ENCODE measurements at regions not wholly inside any gene's neighbourhood (a gene's known extent, or its start where the extent isn't known, plus 50 kb on each side); places are given as distances from the start of the nearest gene placed in this dataset.
A peak's percentile ranks its signal among the peaks of the same experiment; 100 is the strongest.

- Histone ChIP-seq H3K27ac (ENCODE audit: low read length) (no peak overlapping the region), H3K9me3 (replicated peaks; ENCODE audit: insufficient read depth, low read length) (no peaks in the 10 kb centered on the region), H3K79me2 (ENCODE audit: low read length) (no peaks in the 10 kb centered on the region), H3K9ac (ENCODE audit: low read length) (no peak overlapping the region), H2AFZ (ENCODE audit: low read length) (no peak overlapping the region), H4K20me1 (ENCODE audit: insufficient read depth, low read length) (no peaks in the 10 kb centered on the region), H3K9me2 (replicated peaks; ENCODE audit: insufficient read depth, low read length) (no peaks in the 10 kb centered on the region), H3K4me3 (ENCODE audit: low read length) (no peak overlapping the region), H3K4me1 (ENCODE audit: low read length) (peaks cover 6% of the 10 kb centered on the region), H3K27me3 (replicated peaks; ENCODE audit: insufficient read depth, low read length) (no peaks in the 10 kb centered on the region), H3F3A (ENCODE audit: insufficient read depth, low read length) (no peaks in the 10 kb centered on the region), H3K36me3 (replicated peaks; ENCODE audit: insufficient read depth, low read length) (no peaks in the 10 kb centered on the region), H3K4me2 (ENCODE audit: low read depth, low read length) (no peak overlapping the region)
- DNase-seq = peak; percentile 69
- no peak for TF ChIP-seq EZH2 (optimal IDR thresholded peaks at IDR 0.05; ENCODE audit: low read depth, low read length)
- no peak for TF ChIP-seq CTCF (IDR thresholded peaks at IDR 0.05; ENCODE audit: low read length)
- TF ChIP-seq EZH2phosphoT487 (IDR thresholded peaks at IDR 0.05; ENCODE audit: low read length) = no peak
These were observed 487.9 kb downstream of the ARHGEF28 start for GRCh38 chr5:74113927-74114326.

- no peak for DNase-seq
- no peaks in the 10 kb centered on the region for H3K9me2 ChIP-seq (replicated peaks; ENCODE audit: insufficient read depth, low read length)
- no peaks in the 10 kb centered on the region for H3K9me3 ChIP-seq (replicated peaks; ENCODE audit: insufficient read depth, low read length)
- no peak overlapping the region for H3K4me3 ChIP-seq (ENCODE audit: low read length)
- no peaks in the 10 kb centered on the region for H3F3A ChIP-seq (ENCODE audit: insufficient read depth, low read length)
- H3K9ac ChIP-seq (ENCODE audit: low read length) = no peak overlapping the region
- TF ChIP-seq CTCF (IDR thresholded peaks at IDR 0.05; ENCODE audit: low read length) (no peak), EZH2phosphoT487 (IDR thresholded peaks at IDR 0.05; ENCODE audit: low read length) (no peak), EZH2 (optimal IDR thresholded peaks at IDR 0.05; ENCODE audit: low read depth, low read length) (no peak)
- no peak overlapping the region for H3K27ac ChIP-seq (ENCODE audit: low read length)
- H4K20me1 ChIP-seq (ENCODE audit: insufficient read depth, low read length) = no peaks in the 10 kb centered on the region
- H3K27me3 ChIP-seq (replicated peaks; ENCODE audit: insufficient read depth, low read length) = no peaks in the 10 kb centered on the region
- H3K4me2 ChIP-seq (ENCODE audit: low read depth, low read length) = no peak overlapping the region
- H2AFZ ChIP-seq (ENCODE audit: low read length) = no peak overlapping the region
- peaks cover 6% of the 10 kb centered on the region for H3K4me1 ChIP-seq (ENCODE audit: low read length)
- H3K36me3 ChIP-seq (replicated peaks; ENCODE audit: insufficient read depth, low read length) = no peaks in the 10 kb centered on the region
- no peaks in the 10 kb centered on the region for H3K79me2 ChIP-seq (ENCODE audit: low read length)
These were observed 487.2 kb downstream of the ARHGEF28 start for GRCh38 chr5:74113196-74113540.

- Histone ChIP-seq H3K27me3 (replicated peaks; ENCODE audit: insufficient read depth, low read length) (no peaks in the 10 kb centered on the region), H3K79me2 (ENCODE audit: low read length) (no peaks in the 10 kb centered on the region), H3K9ac (ENCODE audit: low read length) (no peak overlapping the region), H2AFZ (ENCODE audit: low read length) (no peak overlapping the region), H3K36me3 (replicated peaks; ENCODE audit: insufficient read depth, low read length) (no peaks in the 10 kb centered on the region), H3K9me3 (replicated peaks; ENCODE audit: insufficient read depth, low read length) (no peaks in the 10 kb centered on the region), H3K4me2 (ENCODE audit: low read depth, low read length) (no peak overlapping the region), H4K20me1 (ENCODE audit: insufficient read depth, low read length) (no peaks in the 10 kb centered on the region), H3K9me2 (replicated peaks; ENCODE audit: insufficient read depth, low read length) (no peaks in the 10 kb centered on the region), H3K27ac (ENCODE audit: low read length) (no peak overlapping the region), H3F3A (ENCODE audit: insufficient read depth, low read length) (no peaks in the 10 kb centered on the region), H3K4me3 (ENCODE audit: low read length) (no peak overlapping the region), H3K4me1 (ENCODE audit: low read length) (peaks cover 6% of the 10 kb centered on the region)
- TF ChIP-seq CTCF (IDR thresholded peaks at IDR 0.05; ENCODE audit: low read length) (no peak), EZH2phosphoT487 (IDR thresholded peaks at IDR 0.05; ENCODE audit: low read length) (no peak), EZH2 (optimal IDR thresholded peaks at IDR 0.05; ENCODE audit: low read depth, low read length) (no peak)
- no peak for DNase-seq
These were observed 486.6 kb downstream of the ARHGEF28 start for GRCh38 chr5:74112372-74113195.
